Calu3 (cell line): ENCODE measurements at regions not wholly inside any gene's neighbourhood (a gene's known extent, or its start where the extent isn't known, plus 50 kb on each side); places are given as distances from the start of the nearest gene placed in this dataset.
"Not testable (repeated sequence)": the region's sequence is repeated elsewhere in the genome, so short reads cannot be mapped to it uniquely, and the experiment has no call there.

Source experiments
- BruUV-seq: library from RNA; stranded (reverse); fragments of 400-500 nt; replicated peaks from 2 replicates; lab custom pipeline; 2021; lab: Mats Ljungman, UMichigan
- CTCF ChIA-PET: fragments of 300-600 bp; sonication (Branson Sonifier 250); formaldehyde crosslinking; loops from one replicate; lab custom pipeline; 2022; ENCODE audit warnings: antibody characterized with exemption; lab: Charles Lee
- DNase-seq: peaks from one replicate; pipeline ENCODE4 v3.0.0; 2022
- H3K27ac Mint-ChIP-seq: one replicate; pipeline ENCODE4 v1.8.0; 2022; ENCODE audit warnings: mixed read lengths; ENCODE audit not compliant: unreplicated experiment
- H3K27me3 Mint-ChIP-seq: one replicate; pipeline ENCODE4 v1.8.0; 2022; ENCODE audit warnings: mixed read lengths; ENCODE audit not compliant: unreplicated experiment
- H3K36me3 Mint-ChIP-seq: one replicate; pipeline ENCODE4 v1.8.0; 2022; ENCODE audit warnings: mild to moderate bottlenecking, moderate library complexity, mixed read lengths; ENCODE audit not compliant: insufficient read depth, unreplicated experiment
- H3K4me1 Mint-ChIP-seq: one replicate; pipeline ENCODE4 v1.8.0; 2022; ENCODE audit warnings: mild to moderate bottlenecking, low read depth, mixed read lengths; ENCODE audit not compliant: unreplicated experiment
- H3K4me3 Mint-ChIP-seq: one replicate; pipeline ENCODE4 v1.8.0; 2022; ENCODE audit warnings: mild to moderate bottlenecking, low read depth, moderate library complexity, mixed read lengths; ENCODE audit not compliant: unreplicated experiment
- H3K9me3 Mint-ChIP-seq: one replicate; pipeline ENCODE4 v1.8.0; 2022; ENCODE audit warnings: low read depth, mixed read lengths; ENCODE audit not compliant: unreplicated experiment
- intact Hi-C: fragments of 100-400 bp; cut with micrococcal nuclease; formaldehyde crosslinking; loops from one replicate; pipeline ENCODE4 v1.10.0; 2022; ENCODE audit not compliant: unreplicated experiment
- TF ChIP-seq, protein P1 (sequence below): fragments of 200-600 bp; IDR thresholded peaks from one replicate; pipeline ENCODE4 v1.8.0; 2022; ENCODE audit warnings: antibody characterized with exemption; ENCODE audit not compliant: unreplicated experiment

DNA sequence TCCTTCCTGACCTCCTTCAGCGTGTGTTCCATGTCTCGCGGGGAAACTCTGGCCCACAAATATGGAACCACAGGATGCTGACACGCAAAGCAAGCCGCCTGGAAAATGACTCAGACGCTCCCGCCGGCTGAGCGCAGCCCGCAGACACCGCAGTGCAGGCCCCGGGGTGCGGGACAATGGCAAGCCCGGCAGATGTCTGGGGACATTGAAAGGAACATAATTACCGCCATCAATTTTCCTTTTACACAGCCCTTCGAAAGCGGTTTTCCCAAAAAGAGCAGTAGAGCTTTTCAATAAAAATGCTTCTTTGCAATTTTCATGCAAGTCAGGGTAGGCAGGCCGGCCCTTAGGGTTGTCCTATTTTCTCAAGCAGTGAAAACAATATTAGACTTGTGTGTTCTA lies 159.2 kb upstream of the SH3BP4 start:
- TF ChIP-seq, protein P1, sequence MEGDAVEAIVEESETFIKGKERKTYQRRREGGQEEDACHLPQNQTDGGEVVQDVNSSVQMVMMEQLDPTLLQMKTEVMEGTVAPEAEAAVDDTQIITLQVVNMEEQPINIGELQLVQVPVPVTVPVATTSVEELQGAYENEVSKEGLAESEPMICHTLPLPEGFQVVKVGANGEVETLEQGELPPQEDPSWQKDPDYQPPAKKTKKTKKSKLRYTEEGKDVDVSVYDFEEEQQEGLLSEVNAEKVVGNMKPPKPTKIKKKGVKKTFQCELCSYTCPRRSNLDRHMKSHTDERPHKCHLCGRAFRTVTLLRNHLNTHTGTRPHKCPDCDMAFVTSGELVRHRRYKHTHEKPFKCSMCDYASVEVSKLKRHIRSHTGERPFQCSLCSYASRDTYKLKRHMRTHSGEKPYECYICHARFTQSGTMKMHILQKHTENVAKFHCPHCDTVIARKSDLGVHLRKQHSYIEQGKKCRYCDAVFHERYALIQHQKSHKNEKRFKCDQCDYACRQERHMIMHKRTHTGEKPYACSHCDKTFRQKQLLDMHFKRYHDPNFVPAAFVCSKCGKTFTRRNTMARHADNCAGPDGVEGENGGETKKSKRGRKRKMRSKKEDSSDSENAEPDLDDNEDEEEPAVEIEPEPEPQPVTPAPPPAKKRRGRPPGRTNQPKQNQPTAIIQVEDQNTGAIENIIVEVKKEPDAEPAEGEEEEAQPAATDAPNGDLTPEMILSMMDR = no peak
- no peaks in the 10 kb centered on the region for H3K9me3 Mint-ChIP-seq
- H3K27ac Mint-ChIP-seq = no peak overlapping the region
- H3K27me3 Mint-ChIP-seq = peaks cover 68% of the 10 kb centered on the region
- no TSS peak for BruUV-seq
- CTCF ChIA-PET = interaction anchor here (0.7 kb wide), 1 partner anchor 67 kb away, joined by 4 read pairs; no protein-coding TSS in a partner anchor
- H3K4me1 Mint-ChIP-seq = no peaks in the 10 kb centered on the region
- intact Hi-C loops = no loop called here
- no peak for DNase-seq
- H3K36me3 Mint-ChIP-seq = no peaks in the 10 kb centered on the region
- H3K4me3 Mint-ChIP-seq = no peak overlapping the region

GRCh38 chr2:234792096-234792495 lies 159.7 kb upstream of the SH3BP4 start:
- H3K4me3 Mint-ChIP-seq, H3K36me3 Mint-ChIP-seq, H3K4me1 Mint-ChIP-seq, BruUV-seq, H3K9me3 Mint-ChIP-seq, CTCF ChIA-PET, H3K27ac Mint-ChIP-seq, DNase-seq, intact Hi-C loops: not testable (repeated sequence)
- H3K27me3 Mint-ChIP-seq = peaks cover 62% of the 10 kb centered on the region

GRCh38 chr2:234790380-234790779 lies 161.4 kb upstream of the SH3BP4 start:
- Mint-ChIP-seq H3K4me1 (no peaks in the 10 kb centered on the region), H3K9me3 (no peaks in the 10 kb centered on the region), H3K27me3 (peaks cover 61% of the 10 kb centered on the region), H3K36me3 (no peaks in the 10 kb centered on the region), H3K27ac (no peak overlapping the region), H3K4me3 (no peak overlapping the region)
- BruUV-seq = no TSS peak
- TF ChIP-seq, protein P1 = no peak
- intact Hi-C loops = no loop called here
- CTCF ChIA-PET = no interaction called here
- DNase-seq = no peak

DNA sequence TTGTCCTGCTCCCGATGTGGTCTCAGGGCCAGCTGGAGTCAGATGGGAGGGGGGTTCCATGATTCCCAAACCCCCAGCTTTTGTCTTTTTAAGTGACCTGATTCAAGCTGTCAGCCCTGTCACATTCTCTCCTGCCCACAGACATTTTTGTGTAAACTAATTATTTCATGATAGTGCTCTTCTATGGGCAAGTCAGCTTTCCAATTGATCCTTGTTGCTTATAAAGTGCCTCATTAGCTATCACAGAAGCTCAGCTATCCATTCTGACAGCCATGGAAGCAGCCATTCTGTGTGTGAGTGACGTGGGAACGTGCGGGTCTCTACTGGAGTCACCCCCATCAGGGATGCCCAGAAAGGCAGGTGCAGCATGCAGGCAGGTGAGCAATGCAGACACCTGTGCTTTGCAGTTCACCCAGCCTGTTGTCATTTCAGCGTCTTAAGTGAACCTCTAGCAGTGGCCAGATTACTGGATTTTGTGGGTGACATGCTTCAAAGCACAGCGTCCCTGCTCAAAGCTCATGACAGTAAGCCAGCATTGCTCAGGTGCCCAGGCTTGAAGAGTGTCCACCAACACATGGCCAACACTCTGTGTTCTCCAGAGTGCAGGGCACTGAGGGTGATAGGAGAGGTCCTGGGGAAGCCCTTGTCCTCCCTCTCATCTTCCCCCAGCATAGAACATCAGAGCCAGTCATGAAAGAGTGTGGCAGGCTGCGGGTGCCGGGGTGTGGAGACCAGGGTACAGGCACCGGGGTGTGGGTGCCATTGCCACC lies 162.1 kb upstream of the SH3BP4 start:
- no peaks in the 10 kb centered on the region for H3K4me1 Mint-ChIP-seq
- CTCF ChIA-PET = no interaction called here
- no peak overlapping the region for H3K27ac Mint-ChIP-seq
- TF ChIP-seq, protein P1 = no peak
- no peaks in the 10 kb centered on the region for H3K36me3 Mint-ChIP-seq
- H3K27me3 Mint-ChIP-seq = peaks cover 61% of the 10 kb centered on the region
- no TSS peak for BruUV-seq
- DNase-seq = no peak
- H3K9me3 Mint-ChIP-seq = no peaks in the 10 kb centered on the region
- intact Hi-C loops = no loop called here
- H3K4me3 Mint-ChIP-seq = no peak overlapping the region

- no peaks in the 10 kb centered on the region for H3K4me1 Mint-ChIP-seq
These were observed 163.0 kb upstream of the SH3BP4 start for GRCh38 chr2:234788841-234789240.

More at GRCh38 chr2:234788841-234789240, 163.0 kb upstream of the SH3BP4 start:
- intact Hi-C loops = no loop called here
- CTCF ChIA-PET = no interaction called here
- Mint-ChIP-seq H3K27me3 (peaks cover 66% of the 10 kb centered on the region), H3K27ac (no peak overlapping the region), H3K36me3 (no peaks in the 10 kb centered on the region), H3K9me3 (peaks cover 2% of the 10 kb centered on the region), H3K4me3 (no peak overlapping the region)
- TF ChIP-seq, protein P1 = no peak
- DNase-seq = no peak
- BruUV-seq = no TSS peak
